NT2/D1 (cell line): ENCODE measurements at regions not wholly inside any gene's neighbourhood (a gene's known extent, or its start where the extent isn't known, plus 50 kb on each side); places are given as distances from the start of the nearest gene placed in this dataset.

ENCODE experiments used
- SUZ12 ChIP-seq: IDR thresholded peaks from 2 replicates; pipeline ENCODE4 v1.6.1; 2011; ENCODE audit not compliant: insufficient read length, insufficient read depth; ENCODE audit errors: extremely low read depth
- YY1 ChIP-seq: IDR thresholded peaks from 2 replicates; pipeline ENCODE4 v1.6.1; 2011; ENCODE audit not compliant: insufficient read length, insufficient read depth
- ZNF274 ChIP-seq: IDR thresholded peaks from 2 replicates; pipeline ENCODE4 v1.6.1; 2011; ENCODE audit warnings: mild to moderate bottlenecking, low read depth, low read length

DNA sequence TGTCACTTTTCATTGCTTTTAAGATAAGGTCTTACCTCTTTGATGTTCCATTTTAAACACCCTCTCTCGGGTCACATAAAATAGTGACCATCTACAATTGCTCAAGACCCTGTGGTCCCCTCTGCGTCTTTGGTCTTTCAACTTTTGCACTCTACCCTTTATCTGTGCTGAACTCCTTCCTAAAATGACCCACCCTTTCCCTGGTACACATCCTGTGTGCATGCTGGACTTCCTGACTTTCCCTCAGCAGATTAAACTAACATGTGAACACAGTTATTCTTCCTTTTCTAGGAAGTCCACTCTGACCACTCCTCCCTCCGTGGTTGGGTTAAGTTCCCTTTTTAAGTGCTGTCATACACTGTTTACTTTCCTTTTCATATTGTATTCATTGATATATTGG is 414.2 kb downstream of the GABRB3 start:
- TF ChIP-seq ZNF274 (no peak), SUZ12 (no peak), YY1 (no peak)
